GM12878 (cell line): ENCODE measurements at regions not wholly inside any gene's neighbourhood (a gene's known extent, or its start where the extent isn't known, plus 50 kb on each side); places are given as distances from the start of the nearest gene placed in this dataset.

Source experiments
- ATAC-seq: fragments of 200-7000 bp; cut with Tn5 transposase; 3 replicates; pipeline ENCODE4 v1.9.1; 2020; ENCODE audit warnings: mild to moderate bottlenecking, moderate library complexity
- BruUV-seq: library from RNA; stranded (reverse); fragments of 400-500 nt; replicated peaks from 2 replicates; lab custom pipeline; 2021; lab: Mats Ljungman, UMichigan
- CTCF ChIA-PET: fragments of 300-600 bp; sonication (Branson Sonifier 250); formaldehyde crosslinking; extraction: SDS; loops from one replicate; lab custom pipeline; 2021; ENCODE audit warnings: inconsistent platforms; lab: Yijun Ruan, JAX
- POLR2A ChIA-PET: fragments of 350-600 bp; formaldehyde crosslinking; extraction: SDS; loops from one replicate; lab custom pipeline; 2021; ENCODE audit warnings: inconsistent platforms; lab: Charles Lee
- RAD21 ChIA-PET: fragments of 300-600 bp; sonication (Branson Sonifier 250); formaldehyde crosslinking; loops from one replicate; lab custom pipeline; 2023; ENCODE audit warnings: antibody characterized with exemption; ENCODE audit not compliant: unreplicated experiment; lab: Charles Lee
- SMC1A ChIA-PET: fragments of 300-600 bp; sonication (Branson Sonifier 250); formaldehyde crosslinking; loops from one replicate; lab custom pipeline; 2023; ENCODE audit not compliant: unreplicated experiment, uncharacterized antibody; lab: Charles Lee
- DNase-seq: peaks from one replicate; pipeline ENCODE4 v3.0.0-alpha.2; 2011; ENCODE audit warnings: low read depth, low spot score
- FAIRE-seq: peaks from 3 replicates; lab custom pipeline; 2011; peaks lifted over from hg19 to GRCh38; lab: Jason Lieb, UNC
- H2AFZ ChIP-seq: 2 replicates; pipeline ENCODE4 v1.6.0; 2011; ENCODE audit warnings: low read depth, low read length, control low read depth; ENCODE audit not compliant: control insufficient read depth
- H3K27ac ChIP-seq: 2 replicates; pipeline ENCODE4 v1.5.1; 2011; ENCODE audit warnings: control low read depth; ENCODE audit not compliant: control insufficient read depth, insufficient read depth
- H3K27me3 ChIP-seq, 2 experiments: replicated peaks in 1 of 2; 2 replicates each; pipeline versions ENCODE4 v1.6.0 to v1.6.1; 2011; ENCODE audit warnings: low read length in 1 of 2; ENCODE audit not compliant: control insufficient read depth in 2 of 2, insufficient read depth in 2 of 2
- H3K36me3 ChIP-seq, 2 experiments: 2 replicates each; pipeline ENCODE4 v1.5.1; 2011; ENCODE audit warnings: low read length in 1 of 2; ENCODE audit not compliant: control insufficient read depth in 2 of 2, insufficient read depth in 2 of 2
- H3K4me1 ChIP-seq: 2 replicates; pipeline ENCODE4 v1.6.1; 2011; ENCODE audit warnings: mild to moderate bottlenecking, low read length, moderate library complexity, mixed read lengths; ENCODE audit not compliant: control insufficient read depth, insufficient read depth
- H3K4me2 ChIP-seq: 2 replicates; pipeline ENCODE4 v1.6.0; 2011; ENCODE audit warnings: control low read depth; ENCODE audit not compliant: control insufficient read depth, insufficient read depth
- H3K4me3 ChIP-seq: fragments of 200-600 bp; sonication (generic); 2 replicates; pipeline ENCODE4 v1.5.1; 2016
- H3K79me2 ChIP-seq: 2 replicates; pipeline ENCODE4 v1.6.0; 2011; ENCODE audit warnings: low read length; ENCODE audit not compliant: control insufficient read depth, insufficient read depth
- H3K9ac ChIP-seq: 2 replicates; pipeline ENCODE4 v1.8.0; 2011; ENCODE audit warnings: low read length, control low read depth, mixed read lengths; ENCODE audit not compliant: control insufficient read depth, insufficient read depth
- H3K9me3 ChIP-seq: replicated peaks from 3 replicates; pipeline ENCODE4 v1.5.1; 2011; ENCODE audit warnings: mild to moderate bottlenecking, low read length; ENCODE audit not compliant: control insufficient read depth, insufficient read depth
- H4K20me1 ChIP-seq: 2 replicates; pipeline ENCODE4 v1.6.0; 2011; ENCODE audit not compliant: control insufficient read depth, insufficient read depth
- EED ChIP-seq: sonication (generic); IDR thresholded peaks from 2 replicates; pipeline ENCODE4 v1.6.1; 2016; ENCODE audit warnings: antibody characterized with exemption, low read depth
- NFYB ChIP-seq: IDR thresholded peaks from 2 replicates; pipeline ENCODE4 v1.6.1; 2011; ENCODE audit warnings: low read depth, mild to moderate bottlenecking, low read length, improper control_type of control experiment, moderate library complexity; ENCODE audit not compliant: insufficient read depth
- SUZ12 ChIP-seq: fragments of 200-600 bp; sonication (generic); IDR thresholded peaks from one replicate; pipeline ENCODE4 v1.6.1; 2018; ENCODE audit warnings: antibody characterized with exemption, mild to moderate bottlenecking; ENCODE audit not compliant: unreplicated experiment
- TBL1XR1 ChIP-seq: IDR thresholded peaks from 2 replicates; pipeline ENCODE4 v1.6.1; 2012; ENCODE audit warnings: low read depth, low read length, improper control_type of control experiment
- WGBS: methylation state at CpG from one replicate; pipeline ENCODE4 v1.1.6; 2016; ENCODE audit warnings: low lambda C conversion rate; ENCODE audit not compliant: insufficient replicate concordance, insufficient coverage; ENCODE audit errors: missing lambda C conversion rate; 5-methylcytosine and 5-hydroxymethylcytosine counted together
- in situ Hi-C: fragments of 300-500 bp; cut with MboI; formaldehyde crosslinking; loops from 9 replicates; pipeline ENCODE4 v1.14.3; 2018; ENCODE audit warnings: mixed read lengths
- intact Hi-C: fragments of 100-400 bp; cut with micrococcal nuclease; formaldehyde crosslinking; loops from one replicate; pipeline ENCODE4 v1.14.2; 2022; ENCODE audit not compliant: unreplicated experiment
- TF ChIP-seq, protein P1 (sequence below): fragments of 450-650 bp; IDR thresholded peaks from 2 replicates; pipeline ENCODE4 v1.6.1; 2017; ENCODE audit warnings: antibody characterized with exemption, mild to moderate bottlenecking, moderate library complexity
- TF ChIP-seq, protein P2 (sequence below): IDR thresholded peaks from 2 replicates; pipeline ENCODE4 v1.6.1; 2012; ENCODE audit warnings: low read depth, low read length, improper control_type of control experiment
- TF ChIP-seq, protein P3 (sequence below): fragments of 450-650 bp; IDR thresholded peaks from 2 replicates; pipeline ENCODE4 v1.6.1; 2014; ENCODE audit warnings: mild to moderate bottlenecking

DNA sequence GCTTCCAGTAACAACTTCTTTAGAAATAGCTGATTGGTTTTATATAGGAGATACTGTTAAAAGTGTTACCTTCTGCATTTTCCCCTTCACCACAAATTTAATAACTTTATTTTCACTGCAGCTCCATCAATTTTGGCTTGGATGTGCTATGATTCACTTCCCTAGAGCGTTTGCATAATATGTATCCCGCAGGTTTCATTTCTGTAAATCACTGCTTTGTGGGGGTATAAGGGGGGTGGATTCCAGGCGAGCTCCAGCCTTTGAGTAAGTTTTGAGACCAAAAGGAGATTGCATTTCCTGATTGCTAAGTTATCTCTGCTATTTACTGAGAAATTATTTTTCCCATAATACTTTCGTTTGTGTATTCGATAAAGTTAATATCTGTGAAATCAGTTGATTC lies 232.6 kb downstream of the TBL1XR1 start:
- TF ChIP-seq SUZ12 (no peak), EED (no peak), NFYB (no peak), TBL1XR1 (no peak)
- TF ChIP-seq, protein P1, sequence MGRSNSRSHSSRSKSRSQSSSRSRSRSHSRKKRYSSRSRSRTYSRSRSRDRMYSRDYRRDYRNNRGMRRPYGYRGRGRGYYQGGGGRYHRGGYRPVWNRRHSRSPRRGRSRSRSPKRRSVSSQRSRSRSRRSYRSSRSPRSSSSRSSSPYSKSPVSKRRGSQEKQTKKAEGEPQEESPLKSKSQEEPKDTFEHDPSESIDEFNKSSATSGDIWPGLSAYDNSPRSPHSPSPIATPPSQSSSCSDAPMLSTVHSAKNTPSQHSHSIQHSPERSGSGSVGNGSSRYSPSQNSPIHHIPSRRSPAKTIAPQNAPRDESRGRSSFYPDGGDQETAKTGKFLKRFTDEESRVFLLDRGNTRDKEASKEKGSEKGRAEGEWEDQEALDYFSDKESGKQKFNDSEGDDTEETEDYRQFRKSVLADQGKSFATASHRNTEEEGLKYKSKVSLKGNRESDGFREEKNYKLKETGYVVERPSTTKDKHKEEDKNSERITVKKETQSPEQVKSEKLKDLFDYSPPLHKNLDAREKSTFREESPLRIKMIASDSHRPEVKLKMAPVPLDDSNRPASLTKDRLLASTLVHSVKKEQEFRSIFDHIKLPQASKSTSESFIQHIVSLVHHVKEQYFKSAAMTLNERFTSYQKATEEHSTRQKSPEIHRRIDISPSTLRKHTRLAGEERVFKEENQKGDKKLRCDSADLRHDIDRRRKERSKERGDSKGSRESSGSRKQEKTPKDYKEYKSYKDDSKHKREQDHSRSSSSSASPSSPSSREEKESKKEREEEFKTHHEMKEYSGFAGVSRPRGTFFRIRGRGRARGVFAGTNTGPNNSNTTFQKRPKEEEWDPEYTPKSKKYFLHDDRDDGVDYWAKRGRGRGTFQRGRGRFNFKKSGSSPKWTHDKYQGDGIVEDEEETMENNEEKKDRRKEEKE: no peak
- TF ChIP-seq, protein P2, sequence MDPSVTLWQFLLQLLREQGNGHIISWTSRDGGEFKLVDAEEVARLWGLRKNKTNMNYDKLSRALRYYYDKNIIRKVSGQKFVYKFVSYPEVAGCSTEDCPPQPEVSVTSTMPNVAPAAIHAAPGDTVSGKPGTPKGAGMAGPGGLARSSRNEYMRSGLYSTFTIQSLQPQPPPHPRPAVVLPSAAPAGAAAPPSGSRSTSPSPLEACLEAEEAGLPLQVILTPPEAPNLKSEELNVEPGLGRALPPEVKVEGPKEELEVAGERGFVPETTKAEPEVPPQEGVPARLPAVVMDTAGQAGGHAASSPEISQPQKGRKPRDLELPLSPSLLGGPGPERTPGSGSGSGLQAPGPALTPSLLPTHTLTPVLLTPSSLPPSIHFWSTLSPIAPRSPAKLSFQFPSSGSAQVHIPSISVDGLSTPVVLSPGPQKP: no peak
- TF ChIP-seq, protein P3, sequence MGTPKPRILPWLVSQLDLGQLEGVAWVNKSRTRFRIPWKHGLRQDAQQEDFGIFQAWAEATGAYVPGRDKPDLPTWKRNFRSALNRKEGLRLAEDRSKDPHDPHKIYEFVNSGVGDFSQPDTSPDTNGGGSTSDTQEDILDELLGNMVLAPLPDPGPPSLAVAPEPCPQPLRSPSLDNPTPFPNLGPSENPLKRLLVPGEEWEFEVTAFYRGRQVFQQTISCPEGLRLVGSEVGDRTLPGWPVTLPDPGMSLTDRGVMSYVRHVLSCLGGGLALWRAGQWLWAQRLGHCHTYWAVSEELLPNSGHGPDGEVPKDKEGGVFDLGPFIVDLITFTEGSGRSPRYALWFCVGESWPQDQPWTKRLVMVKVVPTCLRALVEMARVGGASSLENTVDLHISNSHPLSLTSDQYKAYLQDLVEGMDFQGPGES: no peak
- TF ChIP-seq, all 136 proteins: peak for 0
- intact Hi-C loops (no loop called here), in situ Hi-C loops (no loop called here)
- CTCF ChIA-PET: no interaction called here
- Histone ChIP-seq H3K4me1 (no peaks in the 10 kb centered on the region), H3K9me3 (no peaks in the 10 kb centered on the region), H3K9ac (no peak overlapping the region), H3K4me2 (no peak overlapping the region), H3K27me3 (no peaks in the 10 kb centered on the region; a peak in 1 of 4 replicates), H3K4me3 (no peak overlapping the region), H4K20me1 (no peaks in the 10 kb centered on the region), H3K79me2 (no peaks in the 10 kb centered on the region), H3K27ac (no peak overlapping the region), H2AFZ (no peak overlapping the region), H3K36me3 (no peaks in the 10 kb centered on the region)
- BruUV-seq: no TSS peak
- FAIRE-seq: no peak
- 31% methylated on average over 5 of the region's 5 CpGs for WGBS
- SMC1A ChIA-PET: interaction anchor here (0.6 kb wide), 1 partner anchor 92 kb away, joined by 3 read pairs; no protein-coding TSS in a partner anchor
- ATAC-seq: no peak
- POLR2A ChIA-PET: no interaction called here
- RAD21 ChIA-PET: interaction anchor here (2.0 kb wide), 1 partner anchor 92 kb away, joined by 4 read pairs; no protein-coding TSS in a partner anchor
- no peak for DNase-seq
